ENCODE measurements at regions not wholly inside any gene's neighbourhood (a gene's known extent, or its start where the extent isn't known, plus 50 kb on each side); places are given as distances from the start of the nearest gene placed in this dataset.

DNA sequence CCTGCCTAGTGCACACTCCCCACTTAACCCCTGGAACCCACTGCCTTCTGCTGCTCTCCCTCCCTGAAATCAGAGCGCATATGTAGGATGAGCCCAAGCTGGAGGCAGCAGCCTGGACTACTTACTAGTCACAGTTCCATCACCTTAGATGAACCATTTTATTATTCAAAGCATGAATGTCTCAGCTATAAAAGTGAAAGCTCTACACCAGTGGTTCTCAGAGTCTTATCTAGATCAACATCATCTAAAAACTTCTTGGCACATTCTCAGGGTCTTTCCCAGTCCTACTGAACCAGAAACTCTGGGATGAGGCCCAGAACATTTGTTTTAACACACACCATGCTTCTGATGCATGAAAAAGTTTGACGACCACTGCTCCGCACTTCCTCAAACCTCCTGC lies 100.3 kb upstream of the ANK3 start:
- TF ChIP-seq, protein P1, sequence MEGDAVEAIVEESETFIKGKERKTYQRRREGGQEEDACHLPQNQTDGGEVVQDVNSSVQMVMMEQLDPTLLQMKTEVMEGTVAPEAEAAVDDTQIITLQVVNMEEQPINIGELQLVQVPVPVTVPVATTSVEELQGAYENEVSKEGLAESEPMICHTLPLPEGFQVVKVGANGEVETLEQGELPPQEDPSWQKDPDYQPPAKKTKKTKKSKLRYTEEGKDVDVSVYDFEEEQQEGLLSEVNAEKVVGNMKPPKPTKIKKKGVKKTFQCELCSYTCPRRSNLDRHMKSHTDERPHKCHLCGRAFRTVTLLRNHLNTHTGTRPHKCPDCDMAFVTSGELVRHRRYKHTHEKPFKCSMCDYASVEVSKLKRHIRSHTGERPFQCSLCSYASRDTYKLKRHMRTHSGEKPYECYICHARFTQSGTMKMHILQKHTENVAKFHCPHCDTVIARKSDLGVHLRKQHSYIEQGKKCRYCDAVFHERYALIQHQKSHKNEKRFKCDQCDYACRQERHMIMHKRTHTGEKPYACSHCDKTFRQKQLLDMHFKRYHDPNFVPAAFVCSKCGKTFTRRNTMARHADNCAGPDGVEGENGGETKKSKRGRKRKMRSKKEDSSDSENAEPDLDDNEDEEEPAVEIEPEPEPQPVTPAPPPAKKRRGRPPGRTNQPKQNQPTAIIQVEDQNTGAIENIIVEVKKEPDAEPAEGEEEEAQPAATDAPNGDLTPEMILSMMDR (IDR thresholded peaks at IDR 0.05) = no peak

DNA sequence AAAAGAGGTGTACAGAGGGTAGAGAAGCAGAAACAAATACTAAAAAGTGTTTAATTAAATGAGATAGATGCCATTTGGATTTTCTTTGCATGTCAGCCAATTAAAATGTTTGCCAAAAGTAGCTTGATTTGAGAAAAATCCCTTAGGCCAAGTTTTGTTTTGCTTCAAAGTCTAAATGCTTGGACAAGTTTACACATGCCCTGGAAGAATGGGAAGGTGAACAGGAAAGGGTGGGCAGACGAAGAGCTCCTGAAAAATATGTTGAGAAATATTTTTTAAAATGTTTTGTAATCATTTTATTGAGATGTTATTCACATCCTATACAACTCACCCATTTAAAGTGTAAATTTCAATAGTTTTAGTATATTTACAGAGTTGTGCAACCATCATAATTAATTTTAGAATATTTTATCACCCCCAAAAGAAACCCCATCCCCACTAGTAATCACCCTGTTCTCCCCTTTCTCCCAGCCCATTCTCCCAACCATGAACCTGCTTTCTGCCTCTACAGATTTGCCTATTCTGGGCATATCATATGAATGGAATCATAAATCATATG lies 98.5 kb upstream of the ANK3 start:
- TF ChIP-seq, protein P1 (IDR thresholded peaks at IDR 0.05) = no peak

DNA sequence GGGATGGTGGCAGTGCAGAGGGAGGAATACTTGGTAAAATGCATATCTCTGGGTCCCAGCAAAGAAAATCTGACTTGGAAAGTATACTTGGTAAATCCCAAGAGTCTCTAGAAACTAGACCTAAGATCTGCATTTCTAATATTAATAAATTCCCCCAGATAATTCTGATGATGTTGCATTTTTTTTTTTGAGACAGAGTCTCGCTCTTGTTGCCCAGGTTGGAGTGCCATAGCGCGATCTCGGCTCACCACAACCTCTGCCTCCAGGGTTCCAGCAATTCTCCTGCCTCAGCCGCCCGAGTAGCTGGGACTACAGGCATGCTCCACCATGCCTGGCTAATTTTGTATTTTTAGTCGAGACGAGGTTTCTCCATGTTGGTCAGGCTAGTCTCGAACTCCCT lies 97.9 kb upstream of the ANK3 start:
- TF ChIP-seq, protein P1 (IDR thresholded peaks at IDR 0.05) = no peak

DNA sequence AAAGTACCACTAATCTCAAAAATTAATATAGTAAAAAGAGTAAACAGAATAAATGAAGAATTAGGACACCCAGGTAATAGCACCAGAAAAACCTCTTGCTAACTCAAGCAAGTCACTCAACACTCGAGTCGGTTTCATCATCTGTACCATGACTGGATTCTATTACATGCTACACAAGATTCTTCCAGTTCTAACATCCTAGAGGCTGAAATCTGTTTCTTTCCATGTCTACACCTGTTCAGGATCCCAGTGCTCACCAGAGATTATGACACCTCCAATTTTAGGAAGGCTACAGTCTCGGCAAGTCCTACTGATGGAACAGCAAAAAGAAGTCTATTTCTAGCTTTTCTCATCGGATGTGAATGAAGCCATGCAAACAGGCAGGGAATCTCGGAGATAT lies 95.3 kb upstream of the ANK3 start:
- TF ChIP-seq, protein P1 (IDR thresholded peaks at IDR 0.05) = no peak

DNA sequence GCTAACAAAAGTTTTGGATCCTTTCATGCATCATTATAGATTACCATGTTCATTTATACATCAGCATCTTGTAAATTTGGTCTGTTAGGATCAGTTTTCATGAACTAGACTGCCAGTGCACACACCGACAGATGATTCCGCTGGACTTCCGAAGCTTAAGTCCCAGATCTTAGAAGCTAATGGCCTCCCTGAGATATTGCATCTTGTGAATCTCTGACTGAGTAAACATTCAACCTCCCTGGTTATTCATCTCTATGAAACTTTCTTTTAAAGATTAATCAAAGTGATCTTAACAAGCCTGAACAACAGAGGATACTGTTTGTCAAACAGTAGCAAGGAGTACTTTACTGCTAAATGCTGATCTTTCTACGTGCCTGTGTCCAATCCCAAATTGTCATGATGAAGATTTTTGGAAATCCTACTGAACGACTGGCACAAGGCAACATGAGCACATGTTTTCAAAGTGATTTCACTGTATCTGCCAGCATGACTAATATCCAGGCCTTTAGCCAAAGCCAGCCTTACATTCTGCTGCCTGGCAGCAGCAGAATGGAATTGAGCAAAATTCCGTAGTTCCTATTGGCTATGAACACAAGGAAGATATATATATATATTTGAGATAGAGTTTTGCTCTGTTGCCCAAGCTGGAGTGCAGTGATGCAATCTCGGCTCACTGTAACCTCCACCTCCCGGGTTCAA lies 91.3 kb upstream of the ANK3 start:
- TF ChIP-seq, protein P1 (IDR thresholded peaks at IDR 0.05) = no peak

DNA sequence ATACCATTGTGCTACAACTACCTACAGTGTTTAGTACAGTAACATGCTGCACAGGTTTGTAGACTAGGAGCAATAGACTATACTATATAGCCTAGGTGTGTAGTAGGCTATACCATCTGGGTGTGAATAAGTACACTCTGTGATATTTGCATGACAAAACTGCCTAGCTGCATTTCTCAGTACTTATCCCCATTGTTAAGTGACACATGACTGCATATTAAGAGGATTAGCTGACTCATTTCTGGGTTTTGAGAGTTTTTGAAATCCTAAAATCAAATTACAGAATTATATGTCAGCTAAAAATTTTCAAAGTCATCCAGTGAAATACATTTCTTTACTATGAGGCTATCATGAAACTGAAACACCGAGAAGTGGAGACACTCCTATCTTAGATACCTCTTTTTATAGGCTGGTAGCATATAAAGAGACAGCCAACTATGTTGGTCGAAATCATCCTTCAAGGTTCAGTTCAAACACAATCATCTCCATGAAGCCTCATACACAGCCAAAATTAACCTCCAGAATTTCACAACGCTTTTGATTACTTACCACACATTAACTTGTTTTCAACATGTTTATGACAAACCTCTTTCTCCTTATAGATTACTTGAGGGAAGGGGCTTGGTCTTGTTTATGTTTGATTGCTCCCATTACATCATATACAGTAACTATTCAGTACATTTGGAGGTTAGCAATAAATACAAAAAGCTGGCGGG lies 89.8 kb upstream of the ANK3 start:
- TF ChIP-seq, protein P1 (IDR thresholded peaks at IDR 0.05) = no peak

DNA sequence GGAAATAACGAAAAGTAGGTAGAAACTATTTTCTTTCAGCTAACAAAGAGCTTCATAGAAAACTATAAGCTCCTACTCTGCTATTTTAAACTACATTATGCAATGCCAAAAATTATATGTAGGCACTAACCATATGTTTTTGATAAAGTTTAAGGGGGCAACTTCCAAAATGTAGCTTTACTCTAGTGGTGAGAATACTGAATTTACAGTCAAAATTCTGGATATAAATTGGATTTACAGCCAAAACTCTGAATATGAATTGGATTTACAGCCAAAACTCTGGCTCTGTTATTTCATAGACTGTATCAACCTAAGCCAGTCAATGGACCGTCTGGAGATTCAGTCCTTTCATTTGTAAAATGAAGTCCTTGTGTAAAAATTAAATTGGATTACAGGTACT lies 86.8 kb upstream of the ANK3 start:
- TF ChIP-seq, protein P1 (IDR thresholded peaks at IDR 0.05) = no peak

Data from LNCAP (cell line).